HS-5 (cell line): ENCODE measurements at regions not wholly inside any gene's neighbourhood (a gene's known extent, or its start where the extent isn't known, plus 50 kb on each side); places are given as distances from the start of the nearest gene placed in this dataset.

Experiments
- DNase-seq: peaks from one replicate; pipeline ENCODE4 v3.0.0-alpha.2; 2012; ENCODE audit warnings: low read depth

DNA sequence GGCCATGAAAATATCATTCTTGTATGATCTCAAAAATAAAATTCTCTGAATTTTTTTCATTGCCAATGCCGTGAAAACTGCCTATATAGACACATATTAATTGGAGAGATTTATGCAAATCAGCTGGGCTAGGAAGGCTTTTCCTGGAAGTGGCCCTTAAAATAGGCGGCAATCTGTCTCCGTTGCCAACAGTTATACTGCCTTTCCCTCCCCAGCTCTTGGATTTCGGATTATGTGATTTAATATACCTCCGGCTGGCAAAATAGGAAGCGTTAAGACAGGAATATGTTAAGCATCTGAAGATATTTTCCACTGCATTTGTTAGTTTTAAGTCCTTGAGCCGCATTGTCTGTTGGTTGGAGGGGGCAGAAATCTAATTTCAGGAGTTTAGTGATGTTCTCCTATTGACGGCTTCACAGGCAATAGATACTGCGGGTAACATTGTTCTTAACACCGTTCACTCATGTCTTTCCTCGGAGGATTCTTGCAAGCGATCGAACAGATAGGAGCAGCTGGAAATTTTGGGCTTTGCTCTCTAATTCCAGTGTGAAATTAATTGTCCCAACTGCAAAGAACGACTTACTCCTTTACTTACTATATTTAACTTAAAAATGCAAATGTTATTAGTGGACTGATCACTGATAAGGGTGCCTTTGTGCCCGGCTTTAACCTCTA lies 113.3 kb downstream of the LINC00237 start:
- DNase-seq: no peak

DNA sequence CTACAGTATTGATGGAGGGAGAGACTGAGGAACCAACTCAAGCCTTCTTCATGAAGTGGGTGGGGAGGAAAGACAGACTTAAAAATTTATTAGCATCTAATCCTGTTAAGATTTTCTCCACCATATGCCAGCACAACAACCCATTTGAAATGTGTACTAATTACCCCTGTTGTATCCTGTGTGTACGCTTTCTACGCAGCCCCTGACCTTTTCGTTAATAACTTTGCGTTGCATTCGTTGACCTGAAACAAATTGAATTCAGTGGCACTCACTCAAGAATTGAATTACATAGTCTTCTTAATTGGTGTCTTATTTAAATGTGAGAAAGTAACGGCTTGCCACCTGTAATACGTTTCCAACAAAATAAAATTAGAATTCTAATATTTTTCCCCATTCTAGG lies 113.9 kb downstream of the LINC00237 start:
- no peak for DNase-seq

- DNase-seq: no peak
Observed at GRCh38 chr20:20989081-20989480, 117.1 kb downstream of the LINC00237 start.

- DNase-seq: no peak
Observed at GRCh38 chr20:20979934-20980333, 126.2 kb downstream of the LINC00237 start.

- DNase-seq: no peak
Observed at GRCh38 chr20:20977786-20978185, 128.4 kb downstream of the LINC00237 start.

- DNase-seq: no peak
Observed at GRCh38 chr20:20972490-20972889, 133.7 kb downstream of the LINC00237 start.

DNA sequence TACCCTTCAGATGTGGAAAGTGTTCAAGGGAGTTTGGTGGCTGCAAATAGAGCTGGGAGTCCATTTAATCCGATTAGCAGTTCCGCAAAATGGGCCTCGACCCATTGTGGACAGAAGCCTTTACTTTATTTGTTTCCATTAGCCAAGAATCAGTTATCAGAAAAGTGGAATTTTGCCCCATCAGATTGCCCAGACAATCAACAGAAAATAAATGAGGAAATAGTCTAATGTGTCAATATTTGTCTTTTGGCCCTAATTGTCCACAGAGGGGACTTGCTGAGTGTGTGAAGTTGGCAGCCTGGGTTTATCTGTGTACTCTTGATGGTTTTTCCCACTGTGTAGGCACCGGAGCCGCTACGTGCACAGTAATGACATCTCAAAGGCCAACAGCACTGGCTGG lies 134.3 kb downstream of the LINC00237 start:
- no peak for DNase-seq

DNA sequence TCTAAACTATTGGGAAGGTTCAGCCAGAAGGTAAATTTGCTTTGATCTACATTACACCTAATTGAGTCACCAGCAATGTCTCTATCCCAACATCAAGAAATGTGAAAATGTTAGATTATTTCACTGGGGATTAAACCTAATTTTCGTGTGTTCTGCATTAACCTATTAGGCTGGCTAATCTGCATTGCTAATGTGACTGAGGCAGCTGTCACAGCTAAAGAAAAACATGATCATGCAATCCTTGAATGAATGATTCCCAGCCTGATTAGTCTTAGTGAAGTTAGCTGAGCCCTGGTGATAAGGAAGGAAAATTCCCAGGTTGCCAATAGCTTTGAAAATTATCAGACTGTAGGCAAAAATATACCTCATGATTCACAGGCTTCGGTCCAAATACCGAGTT lies 135.3 kb downstream of the LINC00237 start:
- DNase-seq: no peak

- DNase-seq: no peak
Observed at GRCh38 chr20:20969701-20970280, 136.4 kb downstream of the LINC00237 start.

- DNase-seq: no peak
Observed at GRCh38 chr20:20967564-20968184, 138.5 kb downstream of the LINC00237 start.

DNA sequence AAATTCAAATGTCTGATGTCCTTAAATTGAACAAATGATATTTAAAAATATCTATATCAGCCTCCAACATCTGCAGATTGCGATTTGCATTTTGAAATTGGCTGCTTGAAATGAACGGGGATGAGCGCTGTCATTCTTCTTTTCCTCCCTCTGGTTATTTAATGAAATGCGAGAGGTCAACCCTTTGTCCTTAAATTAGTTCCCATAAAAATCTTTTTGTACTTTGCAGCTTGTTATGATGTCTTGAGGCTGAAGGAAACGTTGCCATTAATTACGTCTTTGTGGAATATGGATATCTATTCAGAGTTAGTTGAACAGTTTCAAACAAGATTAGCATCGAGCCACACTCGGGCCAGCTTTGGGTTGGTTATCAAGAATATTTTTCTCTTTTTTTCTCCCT lies 140.0 kb downstream of the LINC00237 start:
- no peak for DNase-seq

DNA sequence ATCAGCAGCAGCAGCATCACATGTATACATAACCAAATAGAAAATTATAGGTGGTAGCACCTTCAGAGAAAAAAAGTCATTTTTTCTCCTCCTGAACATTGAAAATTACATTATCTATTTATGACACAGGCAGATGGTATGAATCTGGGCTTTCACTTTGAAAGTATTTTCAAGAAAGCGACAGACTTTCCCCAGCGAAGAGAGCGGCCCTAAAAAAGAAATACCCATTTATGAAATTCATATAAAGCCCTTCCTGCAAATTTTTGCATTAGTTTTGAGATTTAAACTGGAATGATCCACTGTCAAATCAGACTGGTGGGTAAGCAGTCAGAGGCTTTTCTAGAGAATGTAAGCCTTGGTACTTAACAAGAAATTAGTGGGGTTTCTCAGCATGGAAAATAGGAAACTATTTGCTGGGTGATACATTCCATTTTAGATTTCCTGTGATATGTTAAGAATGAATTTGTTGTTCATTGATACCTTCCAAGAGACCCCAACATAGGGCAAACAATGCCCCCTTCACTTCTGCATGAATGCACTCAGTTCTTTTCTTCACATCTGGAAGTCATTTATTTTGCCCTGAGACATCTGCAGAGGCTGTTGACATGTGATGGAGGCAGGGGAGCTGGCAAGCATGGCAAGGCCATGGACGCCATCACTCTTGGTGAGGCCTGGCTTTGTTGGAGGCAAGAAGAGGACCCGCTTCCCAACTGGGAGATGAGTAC lies 147.0 kb downstream of the LINC00237 start:
- DNase-seq: no peak

- no peak for DNase-seq
Observed at GRCh38 chr20:20956513-20956931, 149.6 kb downstream of the LINC00237 start.

- no peak for DNase-seq
Observed at GRCh38 chr20:20955892-20956291, 150.3 kb downstream of the LINC00237 start.

DNA sequence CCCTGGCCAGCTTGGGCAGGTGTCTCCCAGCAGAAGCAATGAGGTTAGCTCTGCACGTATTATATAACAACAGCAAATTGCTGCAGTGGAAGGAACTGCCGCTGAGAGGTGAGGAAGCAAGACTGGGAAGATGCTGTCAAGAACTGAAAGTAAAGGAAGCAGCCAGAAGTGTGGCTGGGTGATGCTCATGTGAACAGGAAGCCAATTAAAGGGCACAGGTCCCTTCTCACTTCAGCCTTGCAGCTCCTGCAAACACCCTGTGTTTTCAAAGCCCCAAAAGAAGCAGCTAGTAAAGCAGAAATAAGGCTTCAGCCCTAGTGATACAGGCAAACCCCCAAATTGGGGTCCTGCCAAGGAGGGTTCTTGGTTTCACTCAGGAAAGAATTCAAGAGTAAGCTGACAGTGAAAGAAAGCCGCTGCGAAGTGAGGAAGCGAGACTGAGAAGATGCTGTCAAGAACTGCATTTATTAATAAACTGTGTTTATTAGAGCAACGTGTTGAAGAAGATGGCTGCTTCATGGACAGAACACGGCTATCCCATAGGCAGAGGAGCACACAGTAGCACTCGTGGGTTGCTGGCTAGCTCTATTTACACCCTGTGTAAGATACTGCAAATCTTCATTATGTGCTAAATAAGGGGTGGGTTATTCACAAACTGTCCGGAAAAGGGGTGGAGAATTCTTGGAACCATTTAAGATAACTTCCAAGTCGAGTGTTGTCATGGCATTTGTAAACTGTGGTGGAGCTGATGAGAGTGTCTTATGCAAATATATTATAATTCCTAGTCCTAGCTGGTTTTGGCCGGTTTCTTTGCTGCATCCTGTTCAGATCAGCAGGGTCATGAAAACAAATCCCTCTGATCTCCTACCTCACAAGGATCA lies 152.2 kb downstream of the LINC00237 start:
- no peak for DNase-seq

GRCh38 chr20:20950620-20951019 lies 155.5 kb downstream of the LINC00237 start:
- no peak for DNase-seq

DNA sequence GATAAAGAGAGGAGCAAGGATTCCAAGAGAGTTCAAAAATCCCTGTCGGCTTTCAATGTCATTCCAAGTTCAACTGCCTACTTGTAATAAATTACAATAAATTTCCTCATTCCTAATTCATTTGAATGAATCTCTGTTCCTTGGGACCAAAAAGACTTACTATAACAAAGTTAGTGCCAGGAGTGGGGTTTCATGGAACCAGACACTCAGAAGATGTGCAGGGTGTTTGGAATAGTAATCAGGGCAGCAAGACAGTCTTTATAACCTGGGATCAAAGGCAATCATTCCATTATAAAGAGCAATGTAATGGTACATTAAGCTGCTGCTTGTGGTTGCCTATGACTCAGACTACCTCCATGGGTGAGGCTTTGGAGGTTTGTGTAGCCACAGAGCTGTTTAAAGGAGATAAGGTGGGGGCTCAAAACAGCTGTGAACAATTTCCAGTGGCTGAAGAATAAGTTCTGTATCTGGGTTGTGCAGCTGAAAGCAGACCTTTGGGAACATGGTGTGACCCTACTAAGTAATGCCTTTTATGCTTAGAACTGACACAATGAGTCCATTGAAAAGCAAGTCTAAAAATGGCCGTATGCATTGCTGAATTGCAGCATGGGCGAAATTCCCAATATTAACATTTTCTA lies 159.9 kb downstream of the LINC00237 start:
- DNase-seq: no peak

- DNase-seq: no peak
Observed at GRCh38 chr20:20941468-20941889, 164.7 kb downstream of the LINC00237 start.

- DNase-seq: no peak
Observed at GRCh38 chr20:20939006-20939405, 167.2 kb downstream of the LINC00237 start.

GRCh38 chr20:20938599-20938998 lies 167.6 kb downstream of the LINC00237 start:
- no peak for DNase-seq

DNA sequence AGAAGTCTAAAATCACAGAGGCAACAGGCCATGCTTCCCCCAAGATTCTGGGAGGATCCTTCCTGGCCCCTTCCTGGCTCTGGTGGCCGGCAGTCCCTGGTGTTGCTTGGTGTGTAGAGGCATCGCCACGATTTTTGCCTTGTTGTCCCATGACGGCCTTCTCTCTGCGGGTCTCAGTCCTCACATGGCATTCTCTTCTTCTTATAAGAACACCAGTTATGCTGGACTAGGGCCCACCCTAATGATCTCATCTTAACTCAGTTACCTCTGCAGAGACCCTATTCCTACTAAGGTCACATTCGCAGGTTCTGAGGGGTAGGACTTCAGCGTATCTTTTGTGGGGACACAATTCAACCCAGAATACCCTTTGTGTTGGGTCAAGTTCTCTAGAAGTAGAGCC lies 168.0 kb downstream of the LINC00237 start:
- no peak for DNase-seq
